MCF 10A (cell line): ENCODE measurements at regions not wholly inside any gene's neighbourhood (a gene's known extent, or its start where the extent isn't known, plus 50 kb on each side); places are given as distances from the start of the nearest gene placed in this dataset.

Experiments
- BruUV-seq: library from RNA; stranded (reverse); fragments of 400-500 nt; replicated peaks from 2 replicates; lab custom pipeline; 2021; lab: Mats Ljungman, UMichigan
- CTCF ChIA-PET: fragments of 300-600 bp; sonication (Branson Sonifier 250); formaldehyde crosslinking; extraction: SDS; loops from one replicate; lab custom pipeline; 2021; ENCODE audit warnings: antibody characterized with exemption, inconsistent platforms; lab: Yijun Ruan, JAX
- POLR2A ChIA-PET: fragments of 300-600, 350-650 bp; sonication (Branson Sonifier 250); formaldehyde crosslinking; extraction: SDS; loops from one replicate; lab custom pipeline; 2020; ENCODE audit warnings: antibody characterized with exemption, inconsistent platforms; lab: Yijun Ruan, JAX
- DNase-seq: peaks from one replicate; pipeline ENCODE4 v3.0.0-alpha.2; 2018; ENCODE audit not compliant: unreplicated experiment
- H3K27ac Mint-ChIP-seq: one replicate; pipeline ENCODE4 v1.8.0; 2022; ENCODE audit warnings: mild to moderate bottlenecking, low read depth, mixed read lengths; ENCODE audit not compliant: unreplicated experiment
- H3K27me3 Mint-ChIP-seq: one replicate; pipeline ENCODE4 v1.8.0; 2022; ENCODE audit warnings: mixed read lengths; ENCODE audit not compliant: insufficient read depth, unreplicated experiment
- H3K36me3 Mint-ChIP-seq: one replicate; pipeline ENCODE4 v1.8.0; 2022; ENCODE audit warnings: mild to moderate bottlenecking, moderate library complexity, mixed read lengths; ENCODE audit not compliant: insufficient read depth, unreplicated experiment
- H3K4me1 Mint-ChIP-seq: one replicate; pipeline ENCODE4 v1.8.0; 2022; ENCODE audit warnings: mixed read lengths; ENCODE audit not compliant: insufficient read depth, unreplicated experiment
- H3K4me3 Mint-ChIP-seq: one replicate; pipeline ENCODE4 v1.8.0; 2022; ENCODE audit warnings: mild to moderate bottlenecking, moderate library complexity, mixed read lengths; ENCODE audit not compliant: unreplicated experiment
- H3K9me3 Mint-ChIP-seq: one replicate; pipeline ENCODE4 v1.8.0; 2022; ENCODE audit warnings: mixed read lengths; ENCODE audit not compliant: unreplicated experiment
- CTCF ChIP-seq: fragments of 200-600 bp; IDR thresholded peaks from one replicate; pipeline ENCODE4 v1.8.0; 2022; ENCODE audit warnings: antibody characterized with exemption, mild to moderate bottlenecking; ENCODE audit not compliant: unreplicated experiment
- intact Hi-C: fragments of 100-400 bp; cut with micrococcal nuclease; formaldehyde crosslinking; loops from 2 replicates; pipeline ENCODE4 v1.14.1; 2022

GRCh38 chr1:229220163-229220846 is 50.6 kb upstream of the RAB4A start:
- POLR2A ChIA-PET, result interaction anchor here (1.0 to 4.6 kb wide), 8 partner anchors 9 to 179 kb away, joined by 3 to 46 read pairs (median 4); no protein-coding TSS in a partner anchor
- Mint-ChIP-seq H3K4me1 (peaks cover 16% of the 10 kb centered on the region), H3K9me3 (no peaks in the 10 kb centered on the region), H3K4me3 (no peak overlapping the region), H3K27ac (no peak overlapping the region), H3K27me3 (peaks cover 12% of the 10 kb centered on the region), H3K36me3 (no peaks in the 10 kb centered on the region)
- intact Hi-C loops, result loop anchor here (2.0 to 10.0 kb wide), 3 partner anchors 28 to 386 kb away; no protein-coding TSS in a partner anchor
- CTCF ChIA-PET, result interaction anchor here (0.7 to 0.9 kb wide), 2 partner anchors 35 to 526 kb away, joined by 3 to 4 read pairs; no protein-coding TSS in a partner anchor
- no peak for TF ChIP-seq CTCF
- DNase-seq, result no peak
- no TSS peak for BruUV-seq

DNA sequence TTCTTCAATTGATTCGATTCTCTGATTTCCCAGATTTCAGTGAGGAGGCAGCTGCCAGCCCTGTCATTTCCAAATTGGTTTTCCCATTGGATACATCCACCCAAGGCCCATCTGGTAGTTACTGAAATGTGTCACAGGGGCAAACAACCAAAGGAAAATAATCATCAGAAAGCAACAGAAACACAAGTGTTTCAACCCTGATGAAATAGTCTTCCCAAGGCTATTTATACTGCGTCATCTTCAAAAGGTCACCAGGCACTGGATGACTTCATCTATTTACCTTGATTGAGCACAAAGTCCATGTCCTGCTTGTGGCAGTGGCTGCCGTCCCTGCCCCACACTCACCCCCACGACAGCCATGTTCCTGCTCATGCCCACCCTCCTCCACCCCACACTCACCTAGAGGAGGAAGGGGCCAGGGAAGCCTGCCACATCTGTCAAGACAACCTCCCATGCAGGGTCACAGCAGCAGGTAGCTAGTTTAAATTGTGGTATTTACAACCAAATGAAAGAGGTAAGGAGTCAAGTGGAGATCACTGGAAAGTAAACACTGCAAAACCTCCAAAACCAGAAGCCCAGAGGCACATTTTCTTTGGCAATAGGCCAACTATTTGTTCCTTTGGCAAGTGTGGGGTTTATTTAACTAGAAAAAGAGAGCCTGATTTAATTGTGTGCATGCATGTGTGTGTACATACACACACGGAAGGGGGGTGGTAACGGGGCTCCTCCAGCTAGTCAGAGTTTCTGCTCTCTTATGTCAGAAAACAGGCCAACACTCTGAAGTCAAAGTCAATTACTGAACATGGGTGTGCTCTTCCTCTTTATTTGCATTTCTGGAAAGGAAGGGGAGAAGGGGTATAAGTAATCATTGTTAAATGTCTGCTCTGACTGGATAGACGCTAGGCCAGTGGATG is 49.5 kb upstream of the RAB4A start:
- H3K27me3 Mint-ChIP-seq, result peaks cover 12% of the 10 kb centered on the region
- peaks cover 20% of the 10 kb centered on the region for H3K4me1 Mint-ChIP-seq
- H3K27ac Mint-ChIP-seq, result no peak overlapping the region
- H3K36me3 Mint-ChIP-seq, result no peaks in the 10 kb centered on the region
- POLR2A ChIA-PET, result interaction anchor here (0.6 to 4.6 kb wide), 23 partner anchors 8 to 1091 kb away, joined by 3 to 46 read pairs (median 4); no protein-coding TSS in a partner anchor
- no peaks in the 10 kb centered on the region for H3K9me3 Mint-ChIP-seq
- TF ChIP-seq CTCF, result no peak
- intact Hi-C loops, result loop anchor here (2.0 to 10.0 kb wide), 3 partner anchors 29 to 387 kb away; no protein-coding TSS in a partner anchor
- CTCF ChIA-PET, result interaction anchor here (0.6 to 2.6 kb wide), 10 partner anchors 9 to 530 kb away, joined by 3 to 12 read pairs (median 4); partner anchors contain the start of gene RHOU
- H3K4me3 Mint-ChIP-seq, result no peak overlapping the region
- no TSS peak for BruUV-seq
- DNase-seq, result peak; percentile 99
